Glutamatergic neuron (in vitro differentiated cells): ENCODE measurements at regions not wholly inside any gene's neighbourhood (a gene's known extent, or its start where the extent isn't known, plus 50 kb on each side); places are given as distances from the start of the nearest gene placed in this dataset.
"Not testable (repeated sequence)": the region's sequence is repeated elsewhere in the genome, so short reads cannot be mapped to it uniquely, and the experiment has no call there.

Experiments used
- DNase-seq: peaks from one replicate; pipeline ENCODE4 v3.0.0; 2022
- H3K27ac Mint-ChIP-seq: one replicate; pipeline ENCODE4 v1.8.0; 2020; ENCODE audit warnings: mild to moderate bottlenecking, mixed read lengths, inconsistent platforms; ENCODE audit not compliant: unreplicated experiment
- H3K27me3 Mint-ChIP-seq: one replicate; pipeline ENCODE4 v1.8.0; 2020; ENCODE audit warnings: mild to moderate bottlenecking, moderate library complexity, mixed read lengths, inconsistent platforms; ENCODE audit not compliant: unreplicated experiment
- H3K36me3 Mint-ChIP-seq: one replicate; pipeline ENCODE4 v1.8.0; 2020; ENCODE audit warnings: mild to moderate bottlenecking, mixed read lengths, inconsistent platforms; ENCODE audit not compliant: unreplicated experiment
- H3K4me1 Mint-ChIP-seq: one replicate; pipeline ENCODE4 v1.8.0; 2020; ENCODE audit warnings: mild to moderate bottlenecking, low read depth, mixed read lengths, inconsistent platforms; ENCODE audit not compliant: unreplicated experiment
- H3K4me3 Mint-ChIP-seq: one replicate; pipeline ENCODE4 v1.8.0; 2020; ENCODE audit warnings: mild to moderate bottlenecking, mixed read lengths, inconsistent platforms; ENCODE audit not compliant: unreplicated experiment
- H3K9me3 Mint-ChIP-seq: one replicate; pipeline ENCODE4 v1.8.0; 2020; ENCODE audit warnings: mild to moderate bottlenecking, moderate library complexity, mixed read lengths, inconsistent platforms; ENCODE audit not compliant: unreplicated experiment
- CTCF ChIP-seq: fragments of 200-600 bp; sonication (generic); IDR thresholded peaks from one replicate; pipeline ENCODE4 v1.5.0; 2021; ENCODE audit not compliant: partially characterized antibody, unreplicated experiment

DNA sequence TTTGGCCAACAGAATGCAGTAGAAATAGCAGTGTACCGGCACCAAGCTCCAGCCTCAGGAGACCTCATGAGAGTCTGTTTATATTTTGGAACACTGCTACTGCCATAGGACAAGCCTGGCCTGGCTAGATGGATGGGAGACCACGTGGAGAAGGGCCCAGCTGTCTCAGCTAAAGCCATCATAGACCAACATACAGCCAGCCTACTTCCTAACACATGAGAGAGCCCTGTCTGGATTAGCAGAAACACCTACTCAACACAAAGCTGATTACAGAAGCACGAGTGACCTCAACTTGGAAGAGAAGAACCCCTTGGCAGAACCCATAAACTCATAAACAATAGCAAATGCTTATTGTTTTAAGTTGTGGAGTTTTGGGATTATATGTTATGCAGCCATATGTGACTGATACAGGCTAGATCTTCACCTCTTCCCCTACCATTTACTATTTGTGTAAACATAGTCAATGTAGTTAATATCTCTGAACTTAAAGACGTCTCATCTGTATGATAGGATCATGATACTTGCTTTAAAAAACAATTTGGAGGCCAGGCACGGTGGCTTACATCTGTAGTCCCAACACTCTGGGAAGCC is 199.4 kb upstream of the ZNF217 start:
- H3K36me3 Mint-ChIP-seq: no peaks in the 10 kb centered on the region
- no peak overlapping the region for H3K27ac Mint-ChIP-seq
- no peak for DNase-seq
- no peak overlapping the region for H3K4me3 Mint-ChIP-seq
- TF ChIP-seq CTCF: no peak
- H3K27me3 Mint-ChIP-seq: no peaks in the 10 kb centered on the region
- H3K9me3 Mint-ChIP-seq: peaks cover 2% of the 10 kb centered on the region
- H3K4me1 Mint-ChIP-seq: no peaks in the 10 kb centered on the region

GRCh38 chr20:53789989-53790675 is 196.5 kb upstream of the ZNF217 start:
- Mint-ChIP-seq H3K9me3 (peaks cover 2% of the 10 kb centered on the region), H3K36me3 (no peaks in the 10 kb centered on the region), H3K4me1 (no peaks in the 10 kb centered on the region), H3K4me3 (no peak overlapping the region), H3K27ac (no peak overlapping the region), H3K27me3 (peaks cover 2% of the 10 kb centered on the region)
- TF ChIP-seq CTCF: no peak
- no peak for DNase-seq

- no peak for TF ChIP-seq CTCF
- H3K27me3 Mint-ChIP-seq: peaks cover 4% of the 10 kb centered on the region
- no peaks in the 10 kb centered on the region for H3K36me3 Mint-ChIP-seq
- H3K4me1 Mint-ChIP-seq: no peaks in the 10 kb centered on the region
- H3K27ac Mint-ChIP-seq: no peak overlapping the region
- DNase-seq: no peak
- H3K9me3 Mint-ChIP-seq: no peaks in the 10 kb centered on the region
- H3K4me3 Mint-ChIP-seq: no peak overlapping the region
These were observed 194.8 kb upstream of the ZNF217 start for GRCh38 chr20:53788253-53789022.

DNA sequence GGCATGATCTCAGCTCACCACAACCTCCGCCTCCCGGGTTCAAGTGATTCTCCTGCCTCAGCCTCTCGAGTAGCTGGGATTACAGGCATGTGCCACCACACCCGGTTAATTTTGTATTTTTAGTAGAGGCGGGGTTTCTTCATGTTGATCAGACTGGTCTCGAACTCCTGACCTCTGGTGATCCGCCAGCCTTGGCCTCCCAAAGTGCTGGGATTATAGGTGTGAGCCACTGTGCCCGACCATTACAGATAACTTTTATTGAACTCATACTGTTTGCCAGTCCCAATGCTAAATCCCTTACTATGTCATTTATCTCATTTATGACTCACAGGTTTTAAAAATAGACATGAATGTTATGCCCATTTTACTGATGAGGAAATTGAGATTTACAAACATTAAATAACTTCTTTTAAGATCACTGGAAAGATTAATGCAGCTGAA is 193.9 kb upstream of the ZNF217 start:
- H3K4me3 Mint-ChIP-seq: not testable (repeated sequence)

GRCh38 chr20:53786445-53787267 is 193.0 kb upstream of the ZNF217 start:
- Mint-ChIP-seq H3K4me1 (no peaks in the 10 kb centered on the region), H3K27me3 (peaks cover 4% of the 10 kb centered on the region), H3K9me3 (no peaks in the 10 kb centered on the region), H3K27ac (no peak overlapping the region), H3K36me3 (no peaks in the 10 kb centered on the region), H3K4me3 (no peak overlapping the region)
- DNase-seq: no peak
- no peak for TF ChIP-seq CTCF

More for the DNA sequence above, 193.9 kb upstream of the ZNF217 start:
- not testable (repeated sequence) for H3K9me3 Mint-ChIP-seq, H3K36me3 Mint-ChIP-seq, H3K27me3 Mint-ChIP-seq, H3K27ac Mint-ChIP-seq, H3K4me1 Mint-ChIP-seq, DNase-seq
